ENCODE measurements at regions not wholly inside any gene's neighbourhood (a gene's known extent, or its start where the extent isn't known, plus 50 kb on each side); places are given as distances from the start of the nearest gene placed in this dataset.
"Not testable (repeated sequence)": the region's sequence is repeated elsewhere in the genome, so short reads cannot be mapped to it uniquely, and the experiment has no call there.

DNA sequence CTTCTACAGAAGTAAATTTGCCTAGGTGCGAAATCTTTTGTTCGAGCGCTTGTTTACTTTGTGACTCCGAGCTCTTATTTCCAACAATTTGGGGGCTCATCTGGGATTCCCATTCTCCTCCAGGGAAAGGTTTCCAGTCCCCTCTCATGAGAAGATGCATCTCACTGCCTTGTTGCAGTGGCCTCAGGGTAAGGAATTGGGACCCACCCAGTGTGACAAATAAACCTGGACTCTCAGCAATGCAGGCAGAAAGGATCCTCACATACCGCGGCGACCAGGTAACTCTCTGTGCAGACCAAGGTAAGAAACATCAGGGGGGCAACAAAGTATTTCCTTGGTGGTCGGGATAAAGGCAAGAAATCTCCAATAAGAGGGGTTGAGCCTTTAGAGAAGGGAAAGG lies 1169.3 kb downstream of the DSC3 start:
- Mint-ChIP-seq H3K36me3 (no peaks in the 10 kb centered on the region), H3K9me3 (peaks cover 20 to 21% of the 10 kb centered on the region in 2 donors), H3K27ac (no peak overlapping the region)
- no peak for ATAC-seq
- DNase-seq (ENCODE audit: low spot score in 2 of 2), result no peak

DNA sequence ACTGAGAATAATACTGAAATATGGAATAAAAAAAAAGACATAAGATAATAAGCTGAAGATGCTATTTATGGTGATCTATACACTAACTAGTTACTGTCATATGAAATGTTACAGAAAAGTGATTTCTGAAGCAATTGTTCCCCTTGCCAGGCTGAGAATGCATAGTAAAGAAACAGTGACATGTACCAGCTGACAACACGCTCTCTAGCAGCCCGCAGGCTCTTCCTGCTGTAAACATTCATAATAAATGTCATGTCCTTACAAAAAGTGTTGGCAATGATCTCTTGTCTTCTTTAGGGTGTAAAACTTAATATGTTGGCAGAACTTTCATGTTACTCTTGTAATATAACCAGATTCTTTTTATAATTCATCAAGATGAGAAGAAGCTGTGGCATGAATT lies 1171.3 kb downstream of the DSC3 start:
- Mint-ChIP-seq H3K27ac (no peak overlapping the region), H3K9me3 (peaks cover 12 to 15% of the 10 kb centered on the region in 2 donors), H3K36me3 (no peaks in the 10 kb centered on the region)
- DNase-seq (ENCODE audit: low spot score in 2 of 2) (no peak), ATAC-seq (no peak)

DNA sequence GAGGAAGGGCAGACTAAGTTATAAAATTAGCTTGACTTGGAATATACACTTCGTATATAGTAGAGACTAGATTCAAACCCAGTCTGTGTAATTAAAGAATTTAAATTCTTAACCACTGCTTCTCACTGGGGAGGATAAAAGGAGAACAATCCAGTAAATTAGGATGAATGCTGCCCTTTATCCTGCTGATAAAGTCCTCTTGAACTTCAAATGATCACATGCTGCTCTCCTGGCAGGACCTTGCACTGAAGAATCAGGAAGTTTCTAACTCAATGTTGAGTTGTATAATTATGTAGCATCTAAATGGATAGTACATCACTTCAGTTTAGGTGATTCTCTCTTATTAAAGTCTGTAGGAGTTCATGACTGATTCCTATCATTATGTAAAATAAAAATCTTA lies 1179.7 kb downstream of the DSC3 start:
- no peak for ATAC-seq
- no peak overlapping the region for H3K27ac Mint-ChIP-seq
- peaks cover 8% of the 10 kb centered on the region in 2 donors for H3K9me3 Mint-ChIP-seq
- no peak for DNase-seq (ENCODE audit: low spot score in 2 of 2)
- no peaks in the 10 kb centered on the region for H3K36me3 Mint-ChIP-seq

DNA sequence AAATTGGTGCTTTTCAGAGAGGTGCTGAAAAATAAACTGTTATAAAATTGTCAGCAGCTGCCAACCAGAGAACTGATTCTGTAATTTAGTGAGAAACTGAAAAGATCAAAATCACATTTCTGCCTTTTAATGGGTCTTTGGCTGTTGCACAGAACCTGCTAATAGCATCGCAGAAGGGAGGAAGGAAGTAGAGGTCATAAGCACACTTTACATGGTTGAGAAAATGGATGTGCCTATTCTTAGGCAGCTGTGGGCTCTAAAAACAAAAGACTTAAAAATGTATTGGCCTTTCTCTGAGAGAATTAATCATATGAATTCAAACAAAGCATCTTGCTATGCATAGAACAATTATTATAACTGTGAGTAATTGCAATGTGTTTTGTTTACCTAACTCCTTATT lies 1186.9 kb downstream of the DSC3 start:
- Mint-ChIP-seq H3K36me3 (no peaks in the 10 kb centered on the region), H3K27ac (no peak overlapping the region), H3K9me3 (peaks cover 12% of the 10 kb centered on the region in 2 donors)
- DNase-seq (ENCODE audit: low spot score in 2 of 2) (no peak), ATAC-seq (no peak)

DNA sequence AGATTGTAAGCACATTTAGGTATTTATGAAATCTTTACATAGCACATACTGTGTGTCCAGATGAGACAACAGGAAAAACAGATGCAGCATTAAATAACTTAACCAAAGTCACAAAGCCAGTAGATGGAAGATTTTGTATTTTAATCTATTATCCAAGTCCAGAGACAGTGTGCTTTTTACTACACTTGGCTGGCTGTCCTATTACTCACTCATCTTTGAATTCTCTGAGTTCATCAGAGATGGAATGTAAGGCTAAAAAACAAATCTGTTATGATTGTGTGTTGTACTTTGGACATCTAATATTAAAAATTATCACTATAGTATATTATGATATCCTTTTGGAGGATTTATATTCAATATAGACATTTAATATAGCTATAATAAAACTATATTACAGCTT lies 1189.4 kb downstream of the DSC3 start:
- ATAC-seq, result no peak
- Mint-ChIP-seq H3K36me3 (peaks cover 5 to 7% of the 10 kb centered on the region in 2 donors), H3K27ac (no peak overlapping the region), H3K9me3 (peaks cover 9 to 24% of the 10 kb centered on the region in 2 donors)
- no peak for DNase-seq (ENCODE audit: low spot score in 2 of 2)

DNA sequence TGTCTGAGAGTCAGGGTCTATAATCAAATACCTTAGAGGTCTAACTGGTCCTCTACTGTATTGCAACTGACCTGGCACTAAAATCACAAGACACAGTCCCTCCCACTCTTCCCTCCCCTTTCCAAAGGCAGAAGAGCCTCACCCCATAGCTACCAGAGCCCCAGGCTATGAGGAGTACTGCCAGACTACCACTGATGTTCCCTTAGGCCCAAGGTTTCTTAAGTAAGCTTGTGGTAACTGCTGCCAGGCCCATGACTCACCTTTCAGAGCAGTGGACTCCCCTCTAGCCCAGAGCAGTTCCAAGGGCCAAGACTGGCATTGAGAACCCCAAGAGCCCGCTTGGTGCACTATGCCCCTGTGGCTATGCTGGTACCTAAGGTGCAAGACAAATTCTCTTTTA lies 1193.4 kb downstream of the DSC3 start:
- Mint-ChIP-seq H3K9me3 (peaks cover 19 to 34% of the 10 kb centered on the region in 2 donors), H3K36me3 (peaks cover 5 to 7% of the 10 kb centered on the region in 2 donors), H3K27ac (no peak overlapping the region)
- no peak for ATAC-seq
- DNase-seq (ENCODE audit: low spot score in 2 of 2), result no peak

DNA sequence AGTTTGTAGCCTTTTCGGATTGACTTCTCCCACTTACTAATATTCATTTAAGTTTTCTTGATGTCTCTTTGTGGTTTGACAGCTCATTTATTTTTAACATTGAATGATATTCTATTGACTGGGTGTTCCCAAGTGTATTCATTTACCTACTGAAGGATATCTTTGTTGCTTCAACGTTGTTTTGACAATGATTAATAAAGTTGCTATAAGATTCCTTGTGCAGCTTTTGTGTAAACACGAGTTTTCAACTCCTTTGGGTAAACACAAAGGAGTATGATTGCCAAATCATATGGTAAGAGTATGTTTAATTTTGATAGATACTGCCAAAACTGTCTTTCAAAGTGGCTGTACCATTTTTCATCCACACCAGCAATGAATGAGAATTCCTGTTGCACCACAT lies 1200.9 kb downstream of the DSC3 start:
- peaks cover 0 to 4% of the 10 kb centered on the region in 2 donors for H3K36me3 Mint-ChIP-seq
- no peak for ATAC-seq

DNA sequence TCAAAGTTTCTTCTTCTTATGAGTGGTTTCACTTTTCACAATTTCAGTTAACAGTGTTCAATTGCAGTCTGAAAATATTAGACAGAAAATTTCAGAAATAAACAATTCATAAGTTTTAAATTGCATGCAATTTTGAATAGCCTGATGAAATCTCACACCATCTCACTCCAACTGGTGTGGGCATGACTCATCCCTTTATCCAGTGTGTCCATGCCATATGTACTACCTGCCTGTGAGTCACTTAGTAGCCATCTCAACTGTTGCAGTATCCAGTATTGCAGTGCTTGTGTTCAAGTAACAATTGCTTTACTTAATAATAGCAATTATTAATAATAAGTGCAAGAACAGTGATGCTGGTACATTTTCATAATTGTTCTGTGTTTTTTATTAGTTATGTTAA lies 1202.5 kb downstream of the DSC3 start:
- Mint-ChIP-seq H3K9me3 (peaks cover 7 to 19% of the 10 kb centered on the region in 2 donors), H3K27ac (no peak overlapping the region), H3K36me3 (peaks cover 0 to 4% of the 10 kb centered on the region in 2 donors)
- no peak for ATAC-seq
- DNase-seq (ENCODE audit: low spot score in 2 of 2), result no peak

More for the DNA sequence above, 1200.9 kb downstream of the DSC3 start:
- H3K27ac Mint-ChIP-seq, result no peak overlapping the region
- peaks cover 11 to 18% of the 10 kb centered on the region in 2 donors for H3K9me3 Mint-ChIP-seq
- no peak for DNase-seq (ENCODE audit: low spot score in 2 of 2)

DNA sequence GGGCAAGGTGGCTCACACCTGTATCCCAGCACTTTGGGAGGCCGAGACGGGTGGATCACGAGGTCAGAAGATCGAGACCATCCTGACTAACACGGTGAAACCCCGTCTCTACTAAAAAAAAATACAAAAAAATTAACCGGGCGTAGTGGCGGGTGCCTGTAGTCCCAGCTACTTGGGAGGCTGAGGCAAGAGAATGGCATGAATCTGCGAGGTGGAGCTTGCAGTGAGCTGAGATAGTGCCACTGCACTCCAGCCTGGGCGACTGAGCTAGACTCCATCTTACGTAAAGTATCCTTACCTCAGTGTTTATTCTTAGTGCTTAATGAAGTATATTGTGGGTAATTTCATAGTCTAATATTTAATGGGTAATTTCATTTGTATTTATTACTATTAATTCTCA lies 1203.6 kb downstream of the DSC3 start:
- ATAC-seq; DNase-seq (ENCODE audit: low spot score in 2 of 2); H3K36me3 Mint-ChIP-seq; H3K27ac Mint-ChIP-seq: not testable (repeated sequence)
- H3K9me3 Mint-ChIP-seq, result peaks cover 11 to 24% of the 10 kb centered on the region in 2 donors

DNA sequence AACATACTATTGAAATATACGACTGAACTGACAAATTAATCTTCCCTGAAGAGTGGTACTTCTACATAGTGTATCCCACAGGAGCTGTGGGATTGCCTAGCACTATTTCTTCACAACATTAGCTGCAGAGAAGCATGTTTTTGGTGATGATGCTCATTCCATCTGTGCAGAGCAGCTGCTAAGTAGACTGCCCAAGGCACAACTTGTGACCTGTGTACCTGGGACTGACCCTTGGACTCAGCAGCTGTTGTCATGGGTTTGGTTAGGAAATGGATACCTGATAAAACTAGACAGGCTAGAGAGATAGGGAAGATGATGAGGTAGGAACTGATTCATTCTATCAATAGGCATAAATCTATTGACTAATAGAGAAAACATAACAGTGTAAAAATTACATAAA lies 1204.0 kb downstream of the DSC3 start:
- Mint-ChIP-seq H3K9me3 (peaks cover 13 to 25% of the 10 kb centered on the region in 2 donors), H3K27ac (no peak overlapping the region), H3K36me3 (peaks cover 0 to 4% of the 10 kb centered on the region in 2 donors)
- ATAC-seq (no peak), DNase-seq (ENCODE audit: low spot score in 2 of 2) (no peak)

DNA sequence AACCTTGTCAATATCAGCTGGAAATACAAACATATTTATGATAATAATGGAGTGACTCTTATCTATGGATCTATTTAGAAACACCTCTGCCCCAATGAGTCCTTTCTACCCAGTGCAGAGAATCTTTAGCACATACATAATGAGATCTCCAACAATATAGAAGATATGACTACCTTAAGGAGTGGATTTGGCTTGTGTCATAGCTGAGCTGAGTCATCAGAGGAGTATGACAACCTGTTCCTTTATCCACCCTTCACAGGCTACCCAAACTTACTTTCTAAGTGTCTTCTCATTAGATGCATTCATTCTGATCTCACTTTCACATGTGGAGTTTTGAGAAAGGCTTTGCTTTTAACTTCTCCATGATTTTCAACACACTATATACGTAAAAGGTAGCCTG lies 1218.9 kb downstream of the DSC3 start:
- Mint-ChIP-seq H3K9me3 (peaks cover 34 to 39% of the 10 kb centered on the region in 2 donors), H3K27ac (no peak overlapping the region), H3K36me3 (peaks cover 0 to 5% of the 10 kb centered on the region in 2 donors)
- no peak for DNase-seq (ENCODE audit: low spot score in 2 of 2)
- ATAC-seq, result no peak

DNA sequence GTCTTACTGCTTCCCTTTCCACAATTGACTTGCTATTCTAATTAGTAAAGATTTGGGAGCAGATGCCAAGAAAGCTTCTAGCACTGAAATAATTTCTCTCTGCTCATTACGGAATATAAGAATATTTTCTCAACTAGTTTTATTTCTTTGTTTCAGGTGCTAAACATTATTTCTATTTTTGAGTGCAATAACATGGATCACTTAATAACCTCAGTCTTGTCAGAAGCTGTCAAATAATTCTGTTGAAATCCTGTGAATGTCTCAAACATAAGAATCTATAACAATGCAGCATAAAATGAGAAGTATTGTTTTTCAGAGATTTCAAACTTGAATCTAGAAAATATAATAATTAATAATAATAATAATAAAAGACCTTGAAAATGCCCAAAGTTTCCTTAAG lies 1221.0 kb downstream of the DSC3 start:
- Mint-ChIP-seq H3K9me3 (peaks cover 35 to 44% of the 10 kb centered on the region in 2 donors), H3K27ac (no peak overlapping the region), H3K36me3 (peaks cover 0 to 5% of the 10 kb centered on the region in 2 donors)
- DNase-seq (ENCODE audit: low spot score in 2 of 2) (no peak), ATAC-seq (no peak)

DNA sequence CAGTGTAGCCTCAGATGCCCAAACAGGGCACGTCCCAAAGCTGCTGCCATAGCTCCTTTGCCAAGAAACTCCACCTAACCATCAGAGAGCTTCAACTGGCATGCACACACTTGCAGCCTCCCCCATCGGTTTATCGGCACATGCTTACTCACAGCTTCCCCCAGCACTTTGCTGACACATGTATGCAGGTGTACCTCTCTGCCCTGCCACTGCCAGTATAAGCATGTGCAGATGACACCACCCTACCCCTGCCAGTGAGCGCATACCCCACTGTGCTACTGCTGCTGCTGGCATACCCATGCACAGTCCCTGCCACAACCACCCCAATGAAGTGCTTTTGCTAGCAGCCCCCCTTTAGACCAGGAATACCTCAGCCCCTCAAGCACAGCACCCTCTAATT lies 1231.0 kb downstream of the DSC3 start:
- ATAC-seq, result no peak
- H3K9me3 Mint-ChIP-seq, result peaks cover 41 to 48% of the 10 kb centered on the region in 2 donors
- peaks cover 11 to 13% of the 10 kb centered on the region in 2 donors for H3K36me3 Mint-ChIP-seq

DNA sequence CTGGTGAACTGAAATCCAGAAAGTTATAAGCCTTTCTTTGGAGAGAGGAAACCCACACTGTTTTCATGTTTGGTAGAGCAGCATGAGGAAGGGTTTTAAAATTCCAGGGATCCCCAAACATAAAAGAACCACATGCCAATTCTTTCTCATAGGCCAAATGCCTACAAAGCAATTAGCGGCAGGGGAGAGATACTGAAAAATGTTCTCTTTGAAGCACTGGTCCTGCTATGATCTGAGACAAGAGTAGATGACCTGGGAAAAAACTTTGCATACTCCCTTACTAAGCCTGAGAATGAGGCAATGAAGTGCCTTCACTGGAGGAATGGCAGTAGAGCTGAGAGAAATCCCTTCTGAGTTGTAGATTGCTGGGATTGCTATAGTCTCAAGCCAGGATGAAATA lies 1261.7 kb downstream of the DSC3 start:
- H3K36me3 Mint-ChIP-seq, result no peaks in the 10 kb centered on the region
- peaks cover 13 to 15% of the 10 kb centered on the region in 2 donors for H3K9me3 Mint-ChIP-seq
- no peak overlapping the region for H3K27ac Mint-ChIP-seq
- DNase-seq (ENCODE audit: low spot score in 2 of 2), result no peak
- no peak for ATAC-seq

More for the DNA sequence above, 1231.0 kb downstream of the DSC3 start:
- DNase-seq (ENCODE audit: low spot score in 2 of 2), result no peak
- no peak overlapping the region for H3K27ac Mint-ChIP-seq

DNA sequence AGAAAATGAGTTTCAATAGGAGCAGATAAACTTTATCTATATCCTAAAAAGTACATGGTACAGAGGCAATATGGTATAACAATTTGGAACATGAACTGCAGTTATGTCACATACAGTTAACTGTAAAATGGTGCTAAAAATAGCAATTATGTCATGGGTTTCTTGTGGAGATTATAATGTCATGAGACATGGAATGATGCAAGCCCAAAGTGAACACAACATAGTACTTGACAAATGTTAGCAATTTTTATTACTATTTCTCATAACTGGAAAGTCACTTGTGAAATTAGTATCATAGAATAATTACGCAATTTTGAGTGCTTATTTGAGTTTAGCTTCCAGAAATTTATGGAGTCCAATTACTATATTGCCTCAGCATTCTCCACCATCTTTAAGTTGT lies 1263.4 kb downstream of the DSC3 start:
- no peak for DNase-seq (ENCODE audit: low spot score in 2 of 2)
- Mint-ChIP-seq H3K27ac (no peak overlapping the region), H3K9me3 (peaks cover 8 to 10% of the 10 kb centered on the region in 2 donors), H3K36me3 (no peaks in the 10 kb centered on the region)
- no peak for ATAC-seq

DNA sequence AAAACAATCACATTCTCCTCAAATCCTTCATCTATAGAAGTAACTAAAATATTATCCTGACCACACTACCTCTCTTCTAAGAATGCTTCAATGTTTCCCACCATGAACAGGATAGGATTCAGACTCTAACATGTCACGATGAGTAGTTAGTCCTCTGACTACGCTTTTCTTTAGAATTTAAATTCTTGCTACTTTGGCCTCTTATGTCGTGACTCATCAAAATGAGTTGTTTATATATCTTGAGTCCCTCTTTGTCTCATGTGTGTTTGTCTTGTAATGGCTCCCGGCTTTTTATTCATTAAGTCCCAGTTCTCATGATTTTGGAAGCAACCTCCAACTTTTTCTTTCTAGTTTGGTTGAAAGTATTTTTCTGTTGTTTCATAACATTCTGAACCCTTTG lies 1289.2 kb downstream of the DSC3 start:
- DNase-seq (ENCODE audit: low spot score in 2 of 2), result no peak
- Mint-ChIP-seq H3K27ac (no peak overlapping the region), H3K36me3 (peaks cover 5 to 16% of the 10 kb centered on the region in 2 donors), H3K9me3 (peaks cover 18 to 23% of the 10 kb centered on the region in 2 donors)
- no peak for ATAC-seq

DNA sequence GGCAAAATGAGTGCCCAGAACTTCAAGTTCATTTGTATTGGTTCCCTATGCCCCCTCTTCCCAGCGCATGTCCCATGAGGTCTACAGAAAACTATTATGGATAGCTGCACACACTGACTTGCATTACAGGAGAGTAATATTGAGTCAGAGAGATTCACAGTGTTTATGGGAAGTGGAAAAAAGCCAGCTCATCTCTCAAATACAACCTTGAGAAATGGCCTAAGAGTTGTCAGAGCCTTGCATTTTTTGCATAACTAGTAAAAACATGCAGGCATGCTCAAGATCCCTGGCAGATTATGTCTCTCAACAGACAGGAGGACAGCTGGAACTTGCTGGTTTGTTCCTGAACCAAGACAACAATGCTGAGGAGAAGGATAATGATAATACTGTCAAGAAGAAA lies 1292.8 kb downstream of the DSC3 start:
- peaks cover 5 to 24% of the 10 kb centered on the region in 2 donors for H3K36me3 Mint-ChIP-seq
- no peak for DNase-seq (ENCODE audit: low spot score in 2 of 2)
- H3K9me3 Mint-ChIP-seq, result peaks cover 29 to 44% of the 10 kb centered on the region in 2 donors
- ATAC-seq, result no peak
- H3K27ac Mint-ChIP-seq, result no peak overlapping the region

DNA sequence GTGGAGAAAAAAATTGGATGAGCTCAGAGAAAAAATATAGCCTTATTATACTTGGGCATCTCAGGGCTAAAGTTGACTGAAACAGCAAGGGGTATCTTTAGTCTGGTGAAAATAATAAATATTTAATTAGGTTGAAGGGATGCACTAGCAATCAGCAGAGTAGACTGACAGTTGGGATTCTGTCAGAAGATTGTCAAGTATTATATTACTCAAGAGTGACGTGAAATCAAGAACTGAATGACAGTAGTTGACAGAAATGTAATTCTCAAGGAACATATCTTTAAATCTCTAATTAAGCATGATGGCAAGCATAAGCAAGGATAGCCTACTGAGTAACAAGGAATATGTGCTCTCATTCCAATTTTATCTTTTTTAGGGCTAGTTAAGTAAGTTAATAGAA lies 1301.1 kb downstream of the DSC3 start:
- H3K9me3 Mint-ChIP-seq, result peaks cover 15 to 24% of the 10 kb centered on the region in 2 donors
- no peak overlapping the region for H3K27ac Mint-ChIP-seq
- DNase-seq (ENCODE audit: low spot score in 2 of 2) (no peak), ATAC-seq (no peak)
- peaks cover 0 to 12% of the 10 kb centered on the region in 2 donors for H3K36me3 Mint-ChIP-seq

DNA sequence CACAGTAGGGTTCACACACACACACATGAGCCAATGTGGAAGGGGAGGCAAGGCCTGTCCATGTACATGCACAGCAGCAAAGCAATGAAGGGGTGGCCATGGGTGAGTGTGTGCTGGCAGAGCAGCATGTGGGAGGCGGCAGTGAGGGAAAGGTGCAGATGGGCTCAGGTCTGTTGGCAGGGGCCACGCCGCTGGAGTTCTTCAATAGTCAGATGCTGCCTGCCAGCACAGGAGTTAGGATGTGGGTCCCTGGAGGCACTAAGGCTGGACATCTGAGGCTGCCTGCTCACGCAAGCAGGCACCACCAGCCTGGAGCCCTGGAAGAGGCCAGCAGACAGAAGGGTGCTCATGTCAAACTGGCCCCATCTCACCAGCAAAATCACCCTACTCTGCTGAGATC lies 1304.9 kb downstream of the DSC3 start:
- ATAC-seq (no peak), DNase-seq (ENCODE audit: low spot score in 2 of 2) (no peak)
- H3K36me3 Mint-ChIP-seq, result peaks cover 5 to 7% of the 10 kb centered on the region in 2 donors
- no peak overlapping the region for H3K27ac Mint-ChIP-seq
- H3K9me3 Mint-ChIP-seq, result peaks cover 31 to 38% of the 10 kb centered on the region in 2 donors
